ENCODE measurements at regions not wholly inside any gene's neighbourhood (a gene's known extent, or its start where the extent isn't known, plus 50 kb on each side); places are given as distances from the start of the nearest gene placed in this dataset.

DNA sequence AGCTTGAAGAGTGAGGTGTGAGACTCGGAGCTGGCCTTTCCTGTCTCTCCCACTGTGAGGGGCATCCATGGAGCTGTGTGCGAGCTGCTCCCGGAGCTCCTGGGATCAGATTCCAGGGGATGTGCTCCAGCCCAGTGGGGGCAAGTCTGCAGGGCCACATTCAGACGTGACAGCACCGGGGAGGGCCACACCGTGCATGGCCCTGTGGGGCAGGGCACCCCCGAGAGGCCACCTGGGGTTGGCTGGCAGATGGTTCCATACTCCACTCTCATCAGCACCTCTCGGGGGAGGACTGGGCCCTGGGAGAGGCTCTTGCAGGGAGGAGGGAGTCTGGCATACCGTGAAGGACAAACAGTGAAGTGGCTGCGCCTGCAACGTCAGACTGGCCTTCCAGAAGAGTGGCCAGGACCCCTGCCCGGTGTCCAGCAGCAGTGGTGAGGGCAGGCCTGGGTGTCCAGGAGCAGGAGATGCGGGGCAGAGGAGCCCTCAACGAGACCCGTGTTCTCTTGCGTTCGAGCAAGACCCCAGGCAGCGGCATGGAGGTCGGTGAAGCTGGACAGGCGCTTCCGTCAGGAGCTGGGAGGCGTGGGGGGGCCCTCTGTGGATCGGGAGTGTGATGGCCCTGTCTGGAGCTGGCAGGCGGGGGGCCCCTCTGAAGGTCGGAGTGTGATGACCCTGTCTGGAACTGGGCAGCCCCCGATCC is 84.3 kb downstream of the ASB1 start:
- ATAC-seq, result no peak
- TF ChIP-seq ZFP30 (CRISPR knock-in tag; IDR thresholded peaks at IDR 0.05) (no peak), ZFP3 (CRISPR knock-in tag; IDR thresholded peaks at IDR 0.05) (no peak)
- TF ChIP-seq, protein P1, sequence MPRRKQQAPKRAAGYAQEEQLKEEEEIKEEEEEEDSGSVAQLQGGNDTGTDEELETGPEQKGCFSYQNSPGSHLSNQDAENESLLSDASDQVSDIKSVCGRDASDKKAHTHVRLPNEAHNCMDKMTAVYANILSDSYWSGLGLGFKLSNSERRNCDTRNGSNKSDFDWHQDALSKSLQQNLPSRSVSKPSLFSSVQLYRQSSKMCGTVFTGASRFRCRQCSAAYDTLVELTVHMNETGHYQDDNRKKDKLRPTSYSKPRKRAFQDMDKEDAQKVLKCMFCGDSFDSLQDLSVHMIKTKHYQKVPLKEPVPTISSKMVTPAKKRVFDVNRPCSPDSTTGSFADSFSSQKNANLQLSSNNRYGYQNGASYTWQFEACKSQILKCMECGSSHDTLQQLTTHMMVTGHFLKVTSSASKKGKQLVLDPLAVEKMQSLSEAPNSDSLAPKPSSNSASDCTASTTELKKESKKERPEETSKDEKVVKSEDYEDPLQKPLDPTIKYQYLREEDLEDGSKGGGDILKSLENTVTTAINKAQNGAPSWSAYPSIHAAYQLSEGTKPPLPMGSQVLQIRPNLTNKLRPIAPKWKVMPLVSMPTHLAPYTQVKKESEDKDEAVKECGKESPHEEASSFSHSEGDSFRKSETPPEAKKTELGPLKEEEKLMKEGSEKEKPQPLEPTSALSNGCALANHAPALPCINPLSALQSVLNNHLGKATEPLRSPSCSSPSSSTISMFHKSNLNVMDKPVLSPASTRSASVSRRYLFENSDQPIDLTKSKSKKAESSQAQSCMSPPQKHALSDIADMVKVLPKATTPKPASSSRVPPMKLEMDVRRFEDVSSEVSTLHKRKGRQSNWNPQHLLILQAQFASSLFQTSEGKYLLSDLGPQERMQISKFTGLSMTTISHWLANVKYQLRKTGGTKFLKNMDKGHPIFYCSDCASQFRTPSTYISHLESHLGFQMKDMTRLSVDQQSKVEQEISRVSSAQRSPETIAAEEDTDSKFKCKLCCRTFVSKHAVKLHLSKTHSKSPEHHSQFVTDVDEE (CRISPR knock-in tag; IDR thresholded peaks at IDR 0.05), result no peak

DNA sequence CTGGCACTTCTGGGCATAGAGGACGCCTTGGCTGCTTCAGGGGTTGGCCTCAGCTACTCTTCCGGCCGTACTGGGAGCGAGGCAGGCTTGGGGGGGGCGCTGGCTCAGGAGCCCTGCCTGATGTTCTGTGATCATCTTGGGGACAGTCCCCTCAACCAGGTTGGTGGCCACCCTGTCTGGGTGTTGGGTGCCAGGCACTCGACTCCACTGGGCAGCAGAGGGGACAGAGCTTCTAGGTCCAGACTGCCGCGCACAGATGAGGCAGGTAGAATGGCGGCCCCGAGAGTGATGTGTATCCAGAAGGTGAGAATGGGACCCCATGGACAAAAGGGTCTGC is 84.9 kb downstream of the ASB1 start:
- TF ChIP-seq ZFP30 (CRISPR knock-in tag; IDR thresholded peaks at IDR 0.05), result no peak
- TF ChIP-seq, protein P2, sequence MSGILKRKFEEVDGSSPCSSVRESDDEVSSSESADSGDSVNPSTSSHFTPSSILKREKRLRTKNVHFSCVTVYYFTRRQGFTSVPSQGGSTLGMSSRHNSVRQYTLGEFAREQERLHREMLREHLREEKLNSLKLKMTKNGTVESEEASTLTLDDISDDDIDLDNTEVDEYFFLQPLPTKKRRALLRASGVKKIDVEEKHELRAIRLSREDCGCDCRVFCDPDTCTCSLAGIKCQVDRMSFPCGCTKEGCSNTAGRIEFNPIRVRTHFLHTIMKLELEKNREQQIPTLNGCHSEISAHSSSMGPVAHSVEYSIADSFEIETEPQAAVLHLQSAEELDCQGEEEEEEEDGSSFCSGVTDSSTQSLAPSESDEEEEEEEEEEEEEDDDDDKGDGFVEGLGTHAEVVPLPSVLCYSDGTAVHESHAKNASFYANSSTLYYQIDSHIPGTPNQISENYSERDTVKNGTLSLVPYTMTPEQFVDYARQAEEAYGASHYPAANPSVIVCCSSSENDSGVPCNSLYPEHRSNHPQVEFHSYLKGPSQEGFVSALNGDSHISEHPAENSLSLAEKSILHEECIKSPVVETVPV (CRISPR knock-in tag; IDR thresholded peaks at IDR 0.05), result no peak
- TF ChIP-seq OSR1 (CRISPR knock-in tag; IDR thresholded peaks at IDR 0.05), result no peak
- TF ChIP-seq, protein P3, sequence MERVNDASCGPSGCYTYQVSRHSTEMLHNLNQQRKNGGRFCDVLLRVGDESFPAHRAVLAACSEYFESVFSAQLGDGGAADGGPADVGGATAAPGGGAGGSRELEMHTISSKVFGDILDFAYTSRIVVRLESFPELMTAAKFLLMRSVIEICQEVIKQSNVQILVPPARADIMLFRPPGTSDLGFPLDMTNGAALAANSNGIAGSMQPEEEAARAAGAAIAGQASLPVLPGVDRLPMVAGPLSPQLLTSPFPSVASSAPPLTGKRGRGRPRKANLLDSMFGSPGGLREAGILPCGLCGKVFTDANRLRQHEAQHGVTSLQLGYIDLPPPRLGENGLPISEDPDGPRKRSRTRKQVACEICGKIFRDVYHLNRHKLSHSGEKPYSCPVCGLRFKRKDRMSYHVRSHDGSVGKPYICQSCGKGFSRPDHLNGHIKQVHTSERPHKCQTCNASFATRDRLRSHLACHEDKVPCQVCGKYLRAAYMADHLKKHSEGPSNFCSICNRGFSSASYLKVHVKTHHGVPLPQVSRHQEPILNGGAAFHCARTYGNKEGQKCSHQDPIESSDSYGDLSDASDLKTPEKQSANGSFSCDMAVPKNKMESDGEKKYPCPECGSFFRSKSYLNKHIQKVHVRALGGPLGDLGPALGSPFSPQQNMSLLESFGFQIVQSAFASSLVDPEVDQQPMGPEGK (CRISPR knock-in tag; IDR thresholded peaks at IDR 0.05; ENCODE audit: borderline replicate concordance), result no peak
- TF ChIP-seq ZFP3 (CRISPR knock-in tag; IDR thresholded peaks at IDR 0.05), result no peak
- TF ChIP-seq, protein P1 (CRISPR knock-in tag; IDR thresholded peaks at IDR 0.05), result no peak
- no peak for TF ChIP-seq GLIS3 (CRISPR knock-in tag; IDR thresholded peaks at IDR 0.05)
- no peak for TF ChIP-seq ZNF565 (CRISPR knock-in tag; conservative IDR thresholded peaks at IDR 0.05; ENCODE audit: low read depth)
- TF ChIP-seq, protein P4, sequence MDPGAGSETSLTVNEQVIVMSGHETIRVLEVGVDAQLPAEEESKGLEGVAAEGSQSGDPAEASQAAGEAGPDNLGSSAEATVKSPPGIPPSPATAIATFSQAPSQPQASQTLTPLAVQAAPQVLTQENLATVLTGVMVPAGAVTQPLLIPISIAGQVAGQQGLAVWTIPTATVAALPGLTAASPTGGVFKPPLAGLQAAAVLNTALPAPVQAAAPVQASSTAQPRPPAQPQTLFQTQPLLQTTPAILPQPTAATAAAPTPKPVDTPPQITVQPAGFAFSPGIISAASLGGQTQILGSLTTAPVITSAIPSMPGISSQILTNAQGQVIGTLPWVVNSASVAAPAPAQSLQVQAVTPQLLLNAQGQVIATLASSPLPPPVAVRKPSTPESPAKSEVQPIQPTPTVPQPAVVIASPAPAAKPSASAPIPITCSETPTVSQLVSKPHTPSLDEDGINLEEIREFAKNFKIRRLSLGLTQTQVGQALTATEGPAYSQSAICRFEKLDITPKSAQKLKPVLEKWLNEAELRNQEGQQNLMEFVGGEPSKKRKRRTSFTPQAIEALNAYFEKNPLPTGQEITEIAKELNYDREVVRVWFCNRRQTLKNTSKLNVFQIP (CRISPR knock-in tag; IDR thresholded peaks at IDR 0.05; ENCODE audit: borderline replicate concordance, low read depth), result no peak
- no peak for TF ChIP-seq PPARA (CRISPR knock-in tag; IDR thresholded peaks at IDR 0.05; ENCODE audit: borderline replicate concordance)
- no peak for TF ChIP-seq TCF4 (CRISPR knock-in tag; IDR thresholded peaks at IDR 0.05; ENCODE audit: borderline replicate concordance)
- no peak for TF ChIP-seq CSDC2 (CRISPR knock-in tag; IDR thresholded peaks at IDR 0.05)
- no peak for TF ChIP-seq ESRRG (CRISPR knock-in tag; IDR thresholded peaks at IDR 0.05)
- TF ChIP-seq ZC3H10 (CRISPR knock-in tag; IDR thresholded peaks at IDR 0.05), result no peak
- TF ChIP-seq, protein P5, sequence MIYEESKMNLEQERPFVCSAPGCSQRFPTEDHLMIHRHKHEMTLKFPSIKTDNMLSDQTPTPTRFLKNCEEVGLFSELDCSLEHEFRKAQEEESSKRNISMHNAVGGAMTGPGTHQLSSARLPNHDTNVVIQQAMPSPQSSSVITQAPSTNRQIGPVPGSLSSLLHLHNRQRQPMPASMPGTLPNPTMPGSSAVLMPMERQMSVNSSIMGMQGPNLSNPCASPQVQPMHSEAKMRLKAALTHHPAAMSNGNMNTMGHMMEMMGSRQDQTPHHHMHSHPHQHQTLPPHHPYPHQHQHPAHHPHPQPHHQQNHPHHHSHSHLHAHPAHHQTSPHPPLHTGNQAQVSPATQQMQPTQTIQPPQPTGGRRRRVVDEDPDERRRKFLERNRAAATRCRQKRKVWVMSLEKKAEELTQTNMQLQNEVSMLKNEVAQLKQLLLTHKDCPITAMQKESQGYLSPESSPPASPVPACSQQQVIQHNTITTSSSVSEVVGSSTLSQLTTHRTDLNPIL (CRISPR knock-in tag; IDR thresholded peaks at IDR 0.05; ENCODE audit: low read depth), result no peak
- no peak for TF ChIP-seq RARB (CRISPR knock-in tag; IDR thresholded peaks at IDR 0.05)
- TF ChIP-seq ISL1 (CRISPR knock-in tag; IDR thresholded peaks at IDR 0.05), result no peak
- no peak for TF ChIP-seq BACH2 (CRISPR knock-in tag; IDR thresholded peaks at IDR 0.05; ENCODE audit: borderline replicate concordance)
- no peak for TF ChIP-seq ARNTL (CRISPR knock-in tag; IDR thresholded peaks at IDR 0.05; ENCODE audit: borderline replicate concordance, low read depth)
- no peak for TF ChIP-seq SNAI2 (CRISPR knock-in tag; IDR thresholded peaks at IDR 0.05)
- ATAC-seq, result no peak
